Neural progenitor cell (in vitro differentiated cells): ENCODE measurements at regions not wholly inside any gene's neighbourhood (a gene's known extent, or its start where the extent isn't known, plus 50 kb on each side); places are given as distances from the start of the nearest gene placed in this dataset.
"Not testable (repeated sequence)": the region's sequence is repeated elsewhere in the genome, so short reads cannot be mapped to it uniquely, and the experiment has no call there.

Experiments
- DNase-seq: peaks from one replicate; pipeline ENCODE4 v3.0.0-alpha.2; 2016; ENCODE audit warnings: low spot score
- H2AFZ ChIP-seq: fragments of 200-600 bp; sonication (generic); replicated peaks from 2 replicates; pipeline ENCODE4 v1.6.1; 2016; ENCODE audit warnings: antibody characterized with exemption
- H3F3A ChIP-seq: fragments of 200-600 bp; sonication (generic); 2 replicates; pipeline ENCODE4 v1.6.1; 2016; ENCODE audit warnings: antibody characterized with exemption, low read depth
- H3K27ac ChIP-seq: fragments of 200-600 bp; sonication (generic); 2 replicates; pipeline ENCODE4 v1.5.1; 2016; ENCODE audit warnings: mild to moderate bottlenecking
- H3K27me3 ChIP-seq: fragments of 200-600 bp; sonication (generic); 2 replicates; pipeline ENCODE4 v1.6.1; 2016; ENCODE audit warnings: mild to moderate bottlenecking, moderate library complexity
- H3K36me3 ChIP-seq: fragments of 200-600 bp; sonication (generic); 2 replicates; pipeline ENCODE4 v1.5.1; 2016
- H3K4me1 ChIP-seq: fragments of 200-600 bp; sonication (generic); 2 replicates; pipeline ENCODE4 v1.6.1; 2016; ENCODE audit warnings: mixed run types
- H3K4me2 ChIP-seq: fragments of 200-600 bp; sonication (generic); 2 replicates; pipeline ENCODE4 v1.6.1; 2016
- H3K4me3 ChIP-seq: fragments of 200-600 bp; sonication (generic); 2 replicates; pipeline ENCODE4 v1.5.1; 2016
- H3K79me2 ChIP-seq: fragments of 200-600 bp; sonication (generic); 2 replicates; pipeline ENCODE4 v1.6.1; 2016; ENCODE audit warnings: low read depth
- H3K9ac ChIP-seq: fragments of 200-600 bp; sonication (generic); 2 replicates; pipeline ENCODE4 v1.6.1; 2016
- H3K9me3 ChIP-seq: fragments of 200-600 bp; sonication (generic); 2 replicates; pipeline ENCODE4 v1.5.1; 2016; ENCODE audit warnings: low read depth
- H4K20me1 ChIP-seq: fragments of 200-600 bp; sonication (generic); 2 replicates; pipeline ENCODE4 v1.6.1; 2016; ENCODE audit warnings: low read depth
- H3K27ac Mint-ChIP-seq: 3 replicates; pipeline ENCODE4 v1.8.0; 2021; ENCODE audit warnings: mixed read lengths
- H3K27me3 Mint-ChIP-seq: 2 replicates; pipeline ENCODE4 v1.8.0; 2022; ENCODE audit warnings: low read depth, mild to moderate bottlenecking, inconsistent platforms, moderate library complexity, mixed read lengths; ENCODE audit not compliant: insufficient read depth
- H3K36me3 Mint-ChIP-seq: 3 replicates; pipeline ENCODE4 v1.8.0; 2021; ENCODE audit warnings: mixed read lengths
- H3K4me1 Mint-ChIP-seq: 3 replicates; pipeline ENCODE4 v1.8.0; 2021; ENCODE audit warnings: mixed read lengths
- H3K4me3 Mint-ChIP-seq: 3 replicates; pipeline ENCODE4 v1.8.0; 2021; ENCODE audit warnings: mild to moderate bottlenecking, moderate library complexity, mixed read lengths
- H3K9me3 Mint-ChIP-seq: 3 replicates; pipeline ENCODE4 v1.8.0; 2020; ENCODE audit warnings: mixed read lengths
- CTCF ChIP-seq: fragments of 200-600 bp; sonication (generic); IDR thresholded peaks from 2 replicates; pipeline ENCODE4 v1.5.1; 2017; ENCODE audit warnings: antibody characterized with exemption, mild to moderate bottlenecking
- EZH2 ChIP-seq: fragments of 200-600 bp; sonication (generic); IDR thresholded peaks from 2 replicates; pipeline ENCODE4 v1.6.1; 2017; ENCODE audit warnings: antibody characterized with exemption, mild to moderate bottlenecking, moderate library complexity
- EZH2phosphoT487 ChIP-seq: fragments of 200-600 bp; sonication (generic); IDR thresholded peaks from 2 replicates; pipeline ENCODE4 v1.6.1; 2017; ENCODE audit warnings: antibody characterized with exemption

- TF ChIP-seq EZH2 (no peak), EZH2phosphoT487 (no peak), CTCF (no peak)
- Histone ChIP-seq H3K4me1 (no peaks in the 10 kb centered on the region), H3K4me3 (no peak overlapping the region), H3K9me3 (no peaks in the 10 kb centered on the region), H3K9ac (no peak overlapping the region), H3F3A (no peaks in the 10 kb centered on the region), H3K27ac (no peak overlapping the region), H3K79me2 (peaks cover 12% of the 10 kb centered on the region), H4K20me1 (no peaks in the 10 kb centered on the region), H3K27me3 (no peaks in the 10 kb centered on the region), H2AFZ (no peak overlapping the region), H3K4me2 (no peak overlapping the region), H3K36me3 (no peaks in the 10 kb centered on the region)
- no peak for DNase-seq
- H3K27ac Mint-ChIP-seq = no peak overlapping the region
- no peaks in the 10 kb centered on the region for H3K9me3 Mint-ChIP-seq
- peaks cover 5% of the 10 kb centered on the region for H3K36me3 Mint-ChIP-seq
- no peaks in the 10 kb centered on the region for H3K27me3 Mint-ChIP-seq
- H3K4me3 Mint-ChIP-seq = no peak overlapping the region
- H3K4me1 Mint-ChIP-seq = no peaks in the 10 kb centered on the region
These were observed 424.4 kb upstream of the PMFBP1 start for GRCh38 chr16:72596373-72596772.

DNA sequence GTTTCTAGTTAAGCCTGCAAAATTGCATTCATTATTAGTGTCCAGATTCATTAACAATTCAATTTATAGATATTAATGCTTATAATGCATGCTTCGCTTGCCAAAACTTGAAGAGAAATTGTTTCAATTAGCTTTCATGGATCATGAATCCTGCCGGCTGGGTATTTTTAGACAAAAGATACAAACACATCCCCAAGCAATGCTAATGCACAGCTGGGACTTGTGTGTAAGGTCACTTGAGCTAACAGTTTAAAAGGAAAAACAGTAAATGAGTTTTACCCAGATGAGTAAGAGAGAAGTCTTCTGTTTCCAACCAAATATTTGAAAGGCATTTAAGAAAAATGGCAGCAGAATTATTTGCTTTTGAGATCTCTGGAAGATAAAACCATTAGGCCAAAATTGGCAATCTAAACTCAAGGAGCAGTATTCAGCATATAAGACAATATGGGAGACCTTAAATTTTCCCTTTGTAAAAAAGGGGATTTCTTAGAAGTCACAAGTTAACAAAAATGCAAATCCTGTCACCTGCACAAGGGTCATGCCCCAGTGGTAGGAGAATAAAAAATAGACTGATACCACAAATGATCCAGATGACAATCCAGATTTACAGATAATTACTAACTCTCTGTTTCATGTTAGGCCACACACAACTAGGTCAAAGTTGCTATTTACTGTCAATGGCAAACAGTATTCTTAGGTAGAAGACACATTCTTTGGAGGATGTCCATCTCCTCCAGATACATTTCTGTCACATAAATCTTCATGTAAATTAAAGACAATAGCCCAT is 418.4 kb upstream of the PMFBP1 start:
- Mint-ChIP-seq H3K9me3 (peaks cover 3% of the 10 kb centered on the region), H3K27me3 (no peaks in the 10 kb centered on the region), H3K4me3 (no peak overlapping the region), H3K27ac (no peak overlapping the region), H3K36me3 (no peaks in the 10 kb centered on the region), H3K4me1 (peaks cover 3% of the 10 kb centered on the region)
- Histone ChIP-seq H4K20me1 (no peaks in the 10 kb centered on the region), H2AFZ (no peak overlapping the region), H3K27me3 (no peaks in the 10 kb centered on the region), H3K9ac (no peak overlapping the region), H3F3A (no peaks in the 10 kb centered on the region), H3K4me3 (no peak overlapping the region), H3K36me3 (no peaks in the 10 kb centered on the region), H3K4me1 (no peaks in the 10 kb centered on the region), H3K27ac (no peak overlapping the region), H3K4me2 (no peak overlapping the region), H3K9me3 (no peaks in the 10 kb centered on the region), H3K79me2 (peaks cover 9% of the 10 kb centered on the region)
- TF ChIP-seq EZH2phosphoT487 (no peak), EZH2 (no peak), CTCF (no peak)
- no peak for DNase-seq

DNA sequence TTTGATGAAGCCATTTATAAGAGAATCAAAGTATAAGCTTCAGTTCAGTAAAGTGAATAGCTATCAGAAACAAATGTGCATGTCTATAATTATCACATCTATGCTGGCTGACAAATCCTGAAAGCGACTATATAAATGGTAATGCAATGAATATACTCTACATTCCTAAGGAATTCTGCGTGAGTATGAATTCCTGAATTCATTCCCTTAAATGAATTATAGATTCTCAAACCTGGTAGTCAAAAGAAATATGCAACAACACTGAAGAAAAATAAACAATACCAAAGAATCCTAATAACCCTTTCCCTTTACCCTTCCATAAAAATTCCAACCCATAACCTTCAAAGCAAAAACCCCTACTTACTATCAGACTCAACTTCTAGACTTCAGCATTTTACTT is 416.6 kb upstream of the PMFBP1 start:
- H4K20me1 ChIP-seq = no peaks in the 10 kb centered on the region
- no peak overlapping the region for H3K4me3 ChIP-seq
- no peak overlapping the region for H3K9ac ChIP-seq
- H3F3A ChIP-seq = no peaks in the 10 kb centered on the region
- Mint-ChIP-seq H3K27ac (no peak overlapping the region), H3K9me3 (peaks cover 3% of the 10 kb centered on the region), H3K36me3 (no peaks in the 10 kb centered on the region), H3K4me3 (no peak overlapping the region), H3K27me3 (no peaks in the 10 kb centered on the region), H3K4me1 (peaks cover 3% of the 10 kb centered on the region)
- peaks cover 9% of the 10 kb centered on the region for H3K79me2 ChIP-seq
- no peaks in the 10 kb centered on the region for H3K4me1 ChIP-seq
- DNase-seq = no peak
- no peak overlapping the region for H2AFZ ChIP-seq
- no peaks in the 10 kb centered on the region for H3K27me3 ChIP-seq
- H3K27ac ChIP-seq = no peak overlapping the region
- H3K36me3 ChIP-seq = no peaks in the 10 kb centered on the region
- TF ChIP-seq CTCF (no peak), EZH2 (no peak), EZH2phosphoT487 (no peak)
- no peak overlapping the region for H3K4me2 ChIP-seq
- H3K9me3 ChIP-seq = no peaks in the 10 kb centered on the region

- H3F3A ChIP-seq, H3K36me3 Mint-ChIP-seq, H3K36me3 ChIP-seq, H3K4me3 ChIP-seq, H3K27ac Mint-ChIP-seq, H2AFZ ChIP-seq, H3K79me2 ChIP-seq, H4K20me1 ChIP-seq, H3K9ac ChIP-seq, H3K4me3 Mint-ChIP-seq, H3K27me3 Mint-ChIP-seq, DNase-seq, H3K4me1 ChIP-seq, H3K9me3 ChIP-seq, H3K27ac ChIP-seq, H3K4me2 ChIP-seq, H3K4me1 Mint-ChIP-seq, H3K27me3 ChIP-seq: not testable (repeated sequence)
- H3K9me3 Mint-ChIP-seq = peaks cover 22% of the 10 kb centered on the region
These were observed 406.1 kb upstream of the PMFBP1 start for GRCh38 chr16:72578061-72578460.
